Cardiac muscle cell (in vitro differentiated cells and primary cell): ENCODE measurements at regions not wholly inside any gene's neighbourhood (a gene's known extent, or its start where the extent isn't known, plus 50 kb on each side); places are given as distances from the start of the nearest gene placed in this dataset.

Experiments used
- DNase-seq, 2 donors: peaks; one replicate each; pipeline versions ENCODE4 v3.0.0 to v3.0.0-alpha.2; 2010 to 2017; ENCODE audit warnings: low read depth in 1 of 2, low spot score in 1 of 2
- H3K27ac ChIP-seq: fragments of 200-600 bp; sonication (generic); 2 replicates; pipeline ENCODE4 v1.5.1; 2016
- H3K27me3 ChIP-seq: fragments of 200-600 bp; sonication (generic); 2 replicates; pipeline ENCODE4 v1.6.0; 2016; ENCODE audit warnings: control low read depth
- H3K36me3 ChIP-seq: fragments of 200-600 bp; sonication (generic); 2 replicates; pipeline ENCODE4 v1.5.1; 2016; ENCODE audit warnings: control low read depth
- H3K4me1 ChIP-seq: fragments of 200-600 bp; sonication (generic); 2 replicates; pipeline ENCODE4 v1.8.1; 2017; ENCODE audit warnings: low read depth, mild to moderate bottlenecking, mixed run types
- H3K4me3 ChIP-seq: fragments of 200-600 bp; sonication (generic); 2 replicates; pipeline ENCODE4 v1.5.1; 2016; ENCODE audit warnings: mild to moderate bottlenecking
- H3K9me3 ChIP-seq: fragments of 200-600 bp; sonication (generic); 2 replicates; pipeline ENCODE4 v1.5.1; 2017; ENCODE audit warnings: low read depth, mild to moderate bottlenecking, control low read depth
- TF ChIP-seq, protein P1 (sequence below): IDR thresholded peaks from 2 replicates; pipeline ENCODE4 v1.5.1; 2012; ENCODE audit warnings: low read depth, mild to moderate bottlenecking, low read length

- TF ChIP-seq, protein P1, sequence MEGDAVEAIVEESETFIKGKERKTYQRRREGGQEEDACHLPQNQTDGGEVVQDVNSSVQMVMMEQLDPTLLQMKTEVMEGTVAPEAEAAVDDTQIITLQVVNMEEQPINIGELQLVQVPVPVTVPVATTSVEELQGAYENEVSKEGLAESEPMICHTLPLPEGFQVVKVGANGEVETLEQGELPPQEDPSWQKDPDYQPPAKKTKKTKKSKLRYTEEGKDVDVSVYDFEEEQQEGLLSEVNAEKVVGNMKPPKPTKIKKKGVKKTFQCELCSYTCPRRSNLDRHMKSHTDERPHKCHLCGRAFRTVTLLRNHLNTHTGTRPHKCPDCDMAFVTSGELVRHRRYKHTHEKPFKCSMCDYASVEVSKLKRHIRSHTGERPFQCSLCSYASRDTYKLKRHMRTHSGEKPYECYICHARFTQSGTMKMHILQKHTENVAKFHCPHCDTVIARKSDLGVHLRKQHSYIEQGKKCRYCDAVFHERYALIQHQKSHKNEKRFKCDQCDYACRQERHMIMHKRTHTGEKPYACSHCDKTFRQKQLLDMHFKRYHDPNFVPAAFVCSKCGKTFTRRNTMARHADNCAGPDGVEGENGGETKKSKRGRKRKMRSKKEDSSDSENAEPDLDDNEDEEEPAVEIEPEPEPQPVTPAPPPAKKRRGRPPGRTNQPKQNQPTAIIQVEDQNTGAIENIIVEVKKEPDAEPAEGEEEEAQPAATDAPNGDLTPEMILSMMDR = no peak
These were observed 540.8 kb downstream of the INSC start for GRCh38 chr11:15655552-15655951.

DNA sequence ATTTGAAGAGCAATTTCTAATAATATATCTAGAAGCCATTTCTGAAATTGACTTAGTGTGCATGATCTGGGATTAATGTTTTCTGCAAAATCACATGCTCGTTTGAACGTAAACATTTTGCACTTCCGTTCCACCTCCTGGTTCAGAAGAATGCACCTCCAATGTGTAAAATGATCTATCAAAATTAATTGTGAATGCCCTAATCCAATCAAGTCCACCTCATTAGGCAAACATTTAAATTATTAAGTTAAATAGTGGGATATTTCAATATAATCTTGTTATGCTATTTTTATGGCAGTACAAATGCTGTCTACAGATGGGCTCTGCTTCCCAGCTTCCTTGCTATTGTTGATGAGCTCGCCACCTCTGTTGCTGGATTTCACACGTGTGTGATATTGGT, 542.5 kb downstream of the INSC start:
- Histone ChIP-seq H3K36me3 (no peaks in the 10 kb centered on the region), H3K4me3 (no peak overlapping the region), H3K27ac (no peak overlapping the region), H3K4me1 (peaks cover 5% of the 10 kb centered on the region), H3K27me3 (no peaks in the 10 kb centered on the region), H3K9me3 (no peaks in the 10 kb centered on the region)
- TF ChIP-seq, protein P1 = no peak
- DNase-seq = no peak

More at GRCh38 chr11:15655552-15655951, 540.8 kb downstream of the INSC start:
- H3K4me1 ChIP-seq = no peaks in the 10 kb centered on the region
- H3K36me3 ChIP-seq = no peaks in the 10 kb centered on the region
- no peaks in the 10 kb centered on the region for H3K27me3 ChIP-seq
- no peak overlapping the region for H3K4me3 ChIP-seq
- no peak overlapping the region for H3K27ac ChIP-seq
- H3K9me3 ChIP-seq = no peaks in the 10 kb centered on the region
- no peak for DNase-seq

GRCh38 chr11:15660496-15660895, 545.8 kb downstream of the INSC start:
- H3K4me1 ChIP-seq = peaks cover 9% of the 10 kb centered on the region
- no peak for DNase-seq
- no peaks in the 10 kb centered on the region for H3K9me3 ChIP-seq
- H3K27ac ChIP-seq = no peak overlapping the region
- H3K4me3 ChIP-seq = no peak overlapping the region
- TF ChIP-seq, protein P1 = no peak
- no peaks in the 10 kb centered on the region for H3K27me3 ChIP-seq
- no peaks in the 10 kb centered on the region for H3K36me3 ChIP-seq

GRCh38 chr11:15662285-15662684, 547.6 kb downstream of the INSC start:
- H3K27me3 ChIP-seq = no peaks in the 10 kb centered on the region
- H3K4me3 ChIP-seq = no peak overlapping the region
- peaks cover 9% of the 10 kb centered on the region for H3K4me1 ChIP-seq
- DNase-seq = no peak
- TF ChIP-seq, protein P1 = no peak
- H3K27ac ChIP-seq = no peak overlapping the region
- no peaks in the 10 kb centered on the region for H3K9me3 ChIP-seq
- no peaks in the 10 kb centered on the region for H3K36me3 ChIP-seq

GRCh38 chr11:15663777-15664218, 549.1 kb downstream of the INSC start:
- no peaks in the 10 kb centered on the region for H3K9me3 ChIP-seq
- H3K27me3 ChIP-seq = no peaks in the 10 kb centered on the region
- TF ChIP-seq, protein P1 = no peak
- H3K4me1 ChIP-seq = peaks cover 9% of the 10 kb centered on the region
- no peak overlapping the region for H3K4me3 ChIP-seq
- DNase-seq = no peak
- no peaks in the 10 kb centered on the region for H3K36me3 ChIP-seq
- no peak overlapping the region for H3K27ac ChIP-seq
